ENCODE measurements at regions not wholly inside any gene's neighbourhood (a gene's known extent, or its start where the extent isn't known, plus 50 kb on each side); places are given as distances from the start of the nearest gene placed in this dataset.
A peak's percentile ranks its signal among the peaks of the same experiment; 100 is the strongest.

GRCh38 chr7:96927131-96927530 lies 78.2 kb upstream of the DLX6 start:
- DNase-seq (ENCODE audit: low read depth), result no peak

GRCh38 chr7:96928965-96929364 lies 76.4 kb upstream of the DLX6 start:
- DNase-seq (ENCODE audit: low read depth), result no peak

- no peak for DNase-seq (ENCODE audit: low read depth)
Observed at GRCh38 chr7:96931891-96932290, 73.5 kb upstream of the DLX6 start.

- no peak for DNase-seq (ENCODE audit: low read depth)
Observed at GRCh38 chr7:96933067-96933645, 72.2 kb upstream of the DLX6 start.

- no peak for DNase-seq (ENCODE audit: low read depth)
Observed at GRCh38 chr7:96936621-96937020, 68.7 kb upstream of the DLX6 start.

GRCh38 chr7:96942112-96942511 lies 63.2 kb upstream of the DLX6 start:
- no peak for DNase-seq (ENCODE audit: low read depth)

- no peak for DNase-seq (ENCODE audit: low read depth)
Observed at GRCh38 chr7:96949766-96950165, 55.6 kb upstream of the DLX6 start.

- DNase-seq (ENCODE audit: low read depth), result peak; percentile 59
Observed at GRCh38 chr7:96952974-96953391, 52.4 kb upstream of the DLX6 start.

GRCh38 chr7:96953676-96954513 lies 51.5 kb upstream of the DLX6 start:
- DNase-seq (ENCODE audit: low read depth), result no peak

Data from HS-5 (cell line).